T-helper 2 cell treated with Interferon-gamma antibody and Interleukin-4, amounts not matched to agents 5 μg/mL and 100 μg/mL, for 36 hours (primary cell): ENCODE measurements at regions not wholly inside any gene's neighbourhood (a gene's known extent, or its start where the extent isn't known, plus 50 kb on each side); places are given as distances from the start of the nearest gene placed in this dataset.

Source experiments
- DNase-seq: peaks from one replicate; pipeline ENCODE4 v3.0.0; 2021; ENCODE audit warnings: low spot score
- H3K27ac Mint-ChIP-seq: one replicate; pipeline ENCODE4 v1.8.0; 2021; ENCODE audit warnings: mild to moderate bottlenecking, mixed read lengths
- H3K27me3 Mint-ChIP-seq: one replicate; pipeline ENCODE4 v1.8.0; 2021; ENCODE audit warnings: low read depth, mixed read lengths
- H3K36me3 Mint-ChIP-seq: one replicate; pipeline ENCODE4 v1.8.0; 2021; ENCODE audit warnings: low read depth, mixed read lengths
- H3K4me1 Mint-ChIP-seq: one replicate; pipeline ENCODE4 v1.8.0; 2021; ENCODE audit warnings: low read depth, mixed read lengths
- H3K4me3 Mint-ChIP-seq: one replicate; pipeline ENCODE4 v1.8.0; 2022; ENCODE audit warnings: mild to moderate bottlenecking, moderate library complexity, mixed read lengths
- H3K9me3 Mint-ChIP-seq: one replicate; pipeline ENCODE4 v1.8.0; 2021; ENCODE audit warnings: mixed read lengths

DNA sequence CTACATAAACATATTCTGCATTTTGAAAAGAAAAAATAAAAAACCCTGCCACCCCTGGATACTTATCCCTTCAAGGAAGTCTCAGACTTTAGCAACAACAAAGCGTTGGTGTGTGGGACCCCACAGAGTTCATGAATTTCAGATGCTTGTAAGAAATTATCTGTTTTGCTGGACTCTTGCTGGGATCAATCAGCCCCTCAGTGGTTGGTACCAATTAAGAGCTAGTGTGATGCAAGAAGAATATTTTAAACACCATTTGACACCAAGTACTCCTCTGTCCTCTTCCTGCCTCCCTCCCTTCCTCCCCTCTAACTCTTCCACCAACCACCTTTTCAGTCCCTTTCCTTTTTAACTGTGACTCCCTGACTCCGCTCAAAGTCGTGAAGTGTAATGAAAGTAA lies 51.5 kb downstream of the SST start:
- no peak overlapping the region for H3K27ac Mint-ChIP-seq
- no peaks in the 10 kb centered on the region for H3K36me3 Mint-ChIP-seq

GRCh38 chr3:187617213-187617612 lies 53.0 kb downstream of the SST start:
- H3K27me3 Mint-ChIP-seq = peaks cover 44% of the 10 kb centered on the region

More for the DNA sequence above, 51.5 kb downstream of the SST start:
- no peak for DNase-seq
- H3K4me3 Mint-ChIP-seq = no peak overlapping the region
- peaks cover 37% of the 10 kb centered on the region for H3K27me3 Mint-ChIP-seq
- H3K9me3 Mint-ChIP-seq = no peaks in the 10 kb centered on the region
- no peaks in the 10 kb centered on the region for H3K4me1 Mint-ChIP-seq

DNA sequence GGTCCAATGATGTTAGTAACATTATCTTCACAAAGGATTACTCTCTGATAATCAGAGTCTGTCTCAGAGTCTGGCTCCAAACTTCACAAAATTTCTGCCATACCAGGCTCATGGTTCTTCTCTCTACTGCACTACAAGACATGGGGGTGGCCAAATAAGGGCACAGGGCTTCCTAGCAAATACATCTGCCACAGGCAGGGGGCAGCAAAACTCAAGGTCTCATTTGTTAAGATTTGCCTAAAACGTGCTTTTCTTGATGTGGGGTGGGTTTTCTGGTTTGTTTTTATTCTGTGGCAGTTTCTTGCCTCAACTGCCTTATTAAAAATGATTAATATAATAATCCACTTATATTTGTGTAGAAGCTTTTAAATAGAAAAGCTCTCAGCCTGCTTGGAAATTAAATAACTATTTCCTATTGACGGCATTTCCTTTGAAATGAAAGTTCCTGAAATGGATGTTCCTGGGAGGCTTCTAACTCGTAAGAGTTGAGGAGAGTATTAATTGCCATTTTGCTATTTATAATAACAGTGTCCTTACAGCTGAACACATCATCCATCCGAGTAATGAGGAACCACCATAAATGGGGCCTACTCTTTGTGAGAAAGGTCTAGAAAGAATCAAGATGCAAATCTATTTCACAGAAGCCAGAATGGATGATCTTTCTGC lies 53.8 kb downstream of the SST start:
- H3K9me3 Mint-ChIP-seq = no peaks in the 10 kb centered on the region
- peak; percentile 37 for DNase-seq
- no peaks in the 10 kb centered on the region for H3K36me3 Mint-ChIP-seq
- H3K27me3 Mint-ChIP-seq = peaks cover 42% of the 10 kb centered on the region
- no peak overlapping the region for H3K27ac Mint-ChIP-seq
- H3K4me1 Mint-ChIP-seq = no peaks in the 10 kb centered on the region
- no peak overlapping the region for H3K4me3 Mint-ChIP-seq

More at GRCh38 chr3:187617213-187617612, 53.0 kb downstream of the SST start:
- Mint-ChIP-seq H3K36me3 (no peaks in the 10 kb centered on the region), H3K4me3 (no peak overlapping the region), H3K9me3 (no peaks in the 10 kb centered on the region), H3K27ac (no peak overlapping the region), H3K4me1 (no peaks in the 10 kb centered on the region)
- DNase-seq = no peak

- H3K4me1 Mint-ChIP-seq = no peaks in the 10 kb centered on the region
- no peak overlapping the region for H3K4me3 Mint-ChIP-seq
- H3K27ac Mint-ChIP-seq = no peak overlapping the region
- H3K36me3 Mint-ChIP-seq = no peaks in the 10 kb centered on the region
- no peak for DNase-seq
- peaks cover 42% of the 10 kb centered on the region for H3K27me3 Mint-ChIP-seq
- H3K9me3 Mint-ChIP-seq = no peaks in the 10 kb centered on the region
Observed at GRCh38 chr3:187615630-187616029, 54.6 kb downstream of the SST start.

DNA sequence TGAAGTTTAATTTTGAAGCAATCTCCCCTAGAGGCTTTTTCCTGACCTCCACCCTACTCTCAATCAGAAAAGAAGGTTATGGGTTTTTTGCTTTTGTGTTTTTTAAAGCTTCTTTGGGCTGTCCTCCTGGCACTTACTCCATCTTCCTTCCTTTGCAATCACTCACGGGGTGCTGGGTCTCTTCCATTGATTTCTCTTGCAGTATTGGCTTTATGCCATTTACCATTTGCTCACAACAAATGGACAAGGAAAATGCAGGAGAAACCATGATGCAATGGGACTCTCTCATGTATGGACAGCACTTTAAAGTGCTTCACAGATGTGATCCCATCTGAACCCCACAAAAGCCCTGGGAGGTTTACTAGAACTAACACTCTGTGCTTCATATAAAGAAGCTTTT lies 57.5 kb downstream of the SST start:
- H3K36me3 Mint-ChIP-seq = no peaks in the 10 kb centered on the region
- no peaks in the 10 kb centered on the region for H3K9me3 Mint-ChIP-seq
- H3K27ac Mint-ChIP-seq = no peak overlapping the region
- H3K27me3 Mint-ChIP-seq = peaks cover 41% of the 10 kb centered on the region
- H3K4me3 Mint-ChIP-seq = no peak overlapping the region
- DNase-seq = no peak
- no peaks in the 10 kb centered on the region for H3K4me1 Mint-ChIP-seq

DNA sequence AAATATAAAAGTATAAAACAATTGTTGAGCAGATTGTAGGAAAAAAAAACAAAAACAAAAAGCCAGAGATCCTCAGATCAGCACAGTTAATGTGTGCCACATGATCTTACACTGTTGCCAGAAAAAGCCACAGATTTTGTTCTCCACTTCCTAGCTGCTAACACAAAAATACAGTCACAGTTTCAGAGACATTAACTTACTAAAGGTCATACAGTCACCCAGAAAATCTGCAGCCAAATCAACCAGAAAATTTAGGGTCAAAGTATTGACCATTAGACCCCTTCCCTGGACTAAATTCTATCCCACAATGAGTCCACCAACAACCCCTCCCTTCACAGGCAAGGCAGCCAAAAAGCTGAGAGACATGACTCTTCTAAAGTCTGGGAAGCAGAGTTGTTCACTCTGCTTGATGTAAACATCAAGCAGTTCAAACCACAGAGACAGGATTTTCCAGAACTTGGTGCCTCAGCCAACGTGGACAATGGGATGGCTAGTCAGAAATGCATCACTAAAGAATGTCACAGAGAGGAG lies 59.1 kb downstream of the SST start:
- Mint-ChIP-seq H3K4me1 (no peaks in the 10 kb centered on the region), H3K9me3 (no peaks in the 10 kb centered on the region), H3K27me3 (peaks cover 52% of the 10 kb centered on the region), H3K4me3 (no peak overlapping the region), H3K36me3 (no peaks in the 10 kb centered on the region), H3K27ac (no peak overlapping the region)
- no peak for DNase-seq

DNA sequence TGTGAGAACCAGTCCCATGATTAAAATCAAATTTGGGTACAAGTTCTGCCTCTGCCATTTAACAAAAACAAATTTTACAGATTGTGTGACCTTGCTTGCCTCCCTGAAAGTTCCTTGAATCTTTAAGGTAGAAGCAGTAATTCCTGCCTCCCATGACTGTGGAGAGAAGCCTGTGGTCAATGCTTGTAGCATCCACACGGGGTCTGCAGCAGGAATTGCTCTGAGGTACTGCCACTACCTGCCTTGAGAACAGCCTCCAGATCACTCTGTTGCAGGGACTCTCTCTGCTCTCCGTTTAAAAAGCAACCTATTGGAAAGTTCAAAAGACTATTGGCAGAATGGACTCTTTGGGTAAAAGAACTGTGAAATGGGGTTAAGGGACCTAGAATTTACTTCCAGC lies 75.9 kb downstream of the SST start:
- Mint-ChIP-seq H3K27me3 (peaks cover 40% of the 10 kb centered on the region), H3K36me3 (no peaks in the 10 kb centered on the region), H3K9me3 (no peaks in the 10 kb centered on the region), H3K27ac (no peak overlapping the region), H3K4me3 (no peak overlapping the region), H3K4me1 (no peaks in the 10 kb centered on the region)
- no peak for DNase-seq

- Mint-ChIP-seq H3K4me1 (no peaks in the 10 kb centered on the region), H3K4me3 (no peak overlapping the region), H3K27ac (no peak overlapping the region), H3K27me3 (peaks cover 36% of the 10 kb centered on the region), H3K9me3 (no peaks in the 10 kb centered on the region), H3K36me3 (no peaks in the 10 kb centered on the region)
- no peak for DNase-seq
Observed at GRCh38 chr3:187593451-187593850, 76.7 kb downstream of the SST start.

- DNase-seq = no peak
- Mint-ChIP-seq H3K9me3 (no peaks in the 10 kb centered on the region), H3K4me3 (no peak overlapping the region), H3K4me1 (no peaks in the 10 kb centered on the region), H3K27me3 (peaks cover 33% of the 10 kb centered on the region), H3K27ac (no peak overlapping the region), H3K36me3 (no peaks in the 10 kb centered on the region)
Observed at GRCh38 chr3:187590861-187591576, 79.2 kb downstream of the SST start.

DNA sequence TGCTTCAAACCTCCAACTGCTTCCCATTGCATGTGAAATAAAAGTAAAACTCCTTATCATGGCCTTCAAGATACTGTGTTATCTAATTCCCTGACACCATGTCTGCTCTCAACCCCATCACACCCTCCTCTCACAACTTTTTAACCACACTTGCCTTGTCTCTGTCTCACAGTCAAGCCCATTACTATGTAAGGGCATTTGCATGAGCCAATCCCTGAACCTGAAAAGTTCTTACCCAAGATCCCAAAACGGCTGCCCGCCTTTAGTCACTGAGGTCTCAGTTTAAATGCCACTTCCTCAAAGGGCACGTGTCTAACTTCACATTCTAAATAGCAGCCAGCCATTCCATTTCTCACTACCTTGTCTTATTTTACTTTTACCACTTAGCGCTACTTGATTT lies 83.1 kb downstream of the SST start:
- no peak overlapping the region for H3K4me3 Mint-ChIP-seq
- peaks cover 40% of the 10 kb centered on the region for H3K27me3 Mint-ChIP-seq
- H3K27ac Mint-ChIP-seq = no peak overlapping the region
- H3K9me3 Mint-ChIP-seq = no peaks in the 10 kb centered on the region
- no peaks in the 10 kb centered on the region for H3K36me3 Mint-ChIP-seq
- H3K4me1 Mint-ChIP-seq = no peaks in the 10 kb centered on the region
- no peak for DNase-seq

DNA sequence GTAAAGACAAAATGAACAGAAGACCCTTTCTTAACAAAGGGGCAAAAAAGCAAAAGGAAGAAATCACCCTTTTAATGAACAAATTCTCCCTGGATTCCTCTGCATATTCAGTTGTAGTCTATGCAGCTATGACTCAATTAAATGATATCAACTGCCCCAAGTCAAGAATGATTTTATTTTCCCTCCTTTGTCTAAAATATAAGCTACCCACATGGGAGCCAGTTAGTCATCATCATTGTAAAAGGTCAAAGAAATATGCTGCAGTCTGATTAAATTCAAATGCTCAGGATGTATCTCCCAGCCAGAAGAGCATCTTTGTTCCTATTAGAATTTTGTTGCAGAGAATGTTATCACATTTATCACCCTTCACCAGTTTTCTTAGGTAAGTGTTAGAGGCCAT lies 84.0 kb downstream of the SST start:
- no peak for DNase-seq
- H3K36me3 Mint-ChIP-seq = no peaks in the 10 kb centered on the region
- no peaks in the 10 kb centered on the region for H3K4me1 Mint-ChIP-seq
- H3K27me3 Mint-ChIP-seq = peaks cover 40% of the 10 kb centered on the region
- H3K9me3 Mint-ChIP-seq = no peaks in the 10 kb centered on the region
- no peak overlapping the region for H3K27ac Mint-ChIP-seq
- no peak overlapping the region for H3K4me3 Mint-ChIP-seq

DNA sequence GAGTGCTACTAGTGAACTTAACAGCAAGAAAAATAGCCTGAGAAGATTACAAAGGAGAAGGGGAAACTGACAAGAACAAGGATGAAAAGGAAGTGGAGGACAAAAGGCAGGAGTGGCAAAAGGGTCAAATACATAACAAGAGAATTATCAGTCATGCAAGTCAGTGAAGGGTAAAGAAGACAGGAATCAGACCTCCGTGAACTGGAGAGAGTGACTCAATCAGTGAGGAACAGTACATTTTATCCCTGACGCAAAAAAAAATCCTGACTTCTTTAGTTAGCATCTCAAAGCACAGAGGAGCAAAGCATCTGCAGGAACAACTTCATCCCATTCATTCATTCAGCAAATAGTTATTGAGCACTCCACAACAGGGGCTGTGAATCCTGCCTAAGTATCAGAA lies 97.8 kb downstream of the SST start:
- Mint-ChIP-seq H3K27me3 (peaks cover 12% of the 10 kb centered on the region), H3K4me3 (no peak overlapping the region), H3K27ac (no peak overlapping the region), H3K4me1 (no peaks in the 10 kb centered on the region), H3K36me3 (no peaks in the 10 kb centered on the region), H3K9me3 (no peaks in the 10 kb centered on the region)
- no peak for DNase-seq

GRCh38 chr3:187571701-187572100 lies 98.5 kb downstream of the SST start:
- Mint-ChIP-seq H3K9me3 (no peaks in the 10 kb centered on the region), H3K4me3 (no peak overlapping the region), H3K36me3 (no peaks in the 10 kb centered on the region), H3K4me1 (no peaks in the 10 kb centered on the region), H3K27ac (no peak overlapping the region), H3K27me3 (peaks cover 12% of the 10 kb centered on the region)
- DNase-seq = no peak

DNA sequence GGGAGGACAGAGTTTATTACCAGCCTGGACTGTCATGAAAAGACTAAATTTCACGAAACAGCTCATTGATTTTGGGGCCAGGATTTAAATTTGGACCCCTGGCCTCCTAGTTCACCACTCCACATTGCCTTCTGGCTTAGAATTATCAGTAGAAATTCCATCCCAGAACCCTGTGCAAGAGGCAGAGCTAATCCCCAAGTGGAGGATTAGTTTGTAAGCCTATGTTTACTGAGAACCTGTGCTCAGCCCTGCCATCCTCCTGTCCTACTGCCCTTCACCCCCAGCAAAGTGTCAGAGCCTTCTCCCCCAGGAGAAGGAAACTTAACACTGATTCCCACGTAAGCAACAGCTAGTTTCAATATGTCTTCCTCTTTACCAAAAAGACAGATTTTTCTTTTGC lies 99.4 kb downstream of the SST start:
- DNase-seq = no peak
- Mint-ChIP-seq H3K4me3 (no peak overlapping the region), H3K27ac (no peak overlapping the region)

More for the DNA sequence above, 99.4 kb downstream of the SST start:
- H3K9me3 Mint-ChIP-seq = no peaks in the 10 kb centered on the region
- no peaks in the 10 kb centered on the region for H3K36me3 Mint-ChIP-seq
- no peaks in the 10 kb centered on the region for H3K4me1 Mint-ChIP-seq
- H3K27me3 Mint-ChIP-seq = peaks cover 19% of the 10 kb centered on the region
